GM18502 (cell line): ENCODE measurements at regions not wholly inside any gene's neighbourhood (a gene's known extent, or its start where the extent isn't known, plus 50 kb on each side); places are given as distances from the start of the nearest gene placed in this dataset.
"Not testable (repeated sequence)": the region's sequence is repeated elsewhere in the genome, so short reads cannot be mapped to it uniquely, and the experiment has no call there.

ENCODE experiments used
- ATAC-seq: cut with Tn5 transposase; IDR thresholded peaks from one replicate; pipeline ENCODE4 v1.9.1; 2021; ENCODE audit warnings: mild to moderate bottlenecking; ENCODE audit not compliant: unreplicated experiment, poor library complexity

DNA sequence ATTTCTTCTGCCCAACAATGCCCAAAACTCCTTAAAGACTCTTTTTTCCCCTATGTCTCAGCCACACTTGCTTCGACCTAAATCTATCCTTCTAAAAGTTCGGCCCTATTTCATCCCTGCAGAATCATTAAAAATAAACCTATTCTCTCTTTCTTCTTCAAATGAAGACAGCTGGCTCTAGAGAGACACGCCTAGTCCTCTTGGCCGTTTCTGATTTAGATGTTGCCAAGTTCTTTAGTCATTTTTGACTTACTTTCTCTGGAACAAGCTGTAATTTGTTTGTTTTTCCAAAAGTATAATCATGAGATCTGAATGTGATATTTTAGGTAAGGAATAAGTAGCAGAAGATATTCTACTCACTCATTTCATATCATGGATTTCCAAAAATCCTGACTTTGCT, 211.6 kb downstream of the CENPC start:
- no peak for ATAC-seq

DNA sequence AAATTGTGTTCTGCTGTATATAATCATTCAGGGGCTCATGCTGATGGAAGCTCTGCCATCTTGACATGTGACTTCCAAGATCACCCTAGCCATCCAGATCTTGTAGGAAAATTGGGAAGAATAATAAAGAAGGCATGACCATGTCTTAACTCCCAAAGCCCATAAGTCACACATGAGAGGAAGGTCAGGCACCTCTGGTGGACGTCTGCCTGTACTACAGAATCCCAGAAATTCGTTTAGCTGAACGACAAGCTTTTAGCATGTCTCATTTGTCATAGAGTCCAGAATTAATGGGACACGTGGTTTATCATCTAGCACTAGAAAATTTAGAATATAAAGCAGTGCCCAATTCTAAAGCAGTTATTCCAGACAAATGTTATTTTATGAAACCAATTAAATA, 212.7 kb downstream of the CENPC start:
- ATAC-seq: peak; percentile 93

DNA sequence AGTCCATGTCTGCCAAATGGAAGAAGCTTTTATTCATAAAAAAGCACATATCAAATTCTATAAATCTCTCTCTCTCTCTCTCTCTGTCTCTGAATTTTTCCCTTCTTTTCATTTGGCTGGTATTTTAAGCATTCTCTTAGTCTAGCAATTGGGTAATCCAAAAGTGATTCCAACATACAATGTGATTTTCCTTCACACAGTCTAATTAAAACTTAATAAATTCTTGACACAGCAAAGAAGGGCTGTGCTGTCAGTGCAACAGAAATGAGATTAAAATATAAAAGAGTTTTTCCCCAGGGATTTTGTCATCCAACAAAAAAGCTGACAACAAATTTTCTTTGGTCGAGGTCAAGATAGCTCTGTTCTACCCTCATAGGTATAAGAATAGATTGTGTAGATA, 216.9 kb downstream of the CENPC start:
- no peak for ATAC-seq

DNA sequence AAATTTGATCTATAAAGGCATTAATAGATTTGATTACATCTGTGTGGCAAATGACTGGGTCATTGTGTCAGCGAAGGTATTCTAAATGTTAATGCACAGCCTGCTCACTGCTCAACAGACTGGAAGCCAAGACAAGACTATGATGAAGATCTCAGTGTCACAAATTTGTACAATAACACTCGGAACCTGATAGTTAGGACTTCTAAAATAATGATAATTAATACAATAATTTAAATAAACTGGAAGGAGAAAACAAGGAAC, 217.4 kb downstream of the CENPC start:
- ATAC-seq: no peak

DNA sequence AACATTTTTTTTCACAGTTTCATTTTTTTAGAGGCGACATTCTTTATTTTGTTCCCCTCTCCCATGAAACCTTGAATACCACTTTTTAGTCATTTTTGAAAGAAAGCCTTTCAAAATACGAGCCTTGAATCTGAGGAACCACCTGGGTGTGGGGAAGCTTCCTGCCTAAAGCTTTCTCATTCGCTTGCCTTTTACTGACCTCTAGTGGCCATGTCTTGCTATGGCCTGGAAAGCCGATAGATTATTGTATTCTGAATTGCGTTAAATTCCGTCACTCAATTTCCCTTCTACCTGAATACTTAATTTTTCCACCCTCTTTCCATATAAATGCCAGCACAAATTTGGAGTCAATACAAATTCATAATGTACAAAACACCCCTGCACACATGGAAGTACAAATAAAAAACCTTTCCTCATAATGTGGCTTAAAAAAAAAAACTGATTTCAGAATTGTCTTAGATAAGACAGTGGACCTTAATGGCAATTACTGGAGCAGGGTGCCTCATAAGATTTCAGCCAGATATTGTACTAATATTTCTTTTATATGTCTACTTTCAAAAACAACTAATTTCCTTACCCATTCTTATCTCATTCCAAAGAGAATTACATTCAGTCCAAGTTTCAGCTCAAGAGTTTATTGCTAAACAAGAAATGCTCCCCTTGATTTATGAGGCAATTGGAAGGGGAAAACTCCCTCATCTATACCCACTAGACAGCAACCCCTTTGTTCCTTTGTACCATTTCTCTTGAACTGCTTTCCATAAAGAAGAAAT, 217.9 kb downstream of the CENPC start:
- ATAC-seq: peak; percentile 99

DNA sequence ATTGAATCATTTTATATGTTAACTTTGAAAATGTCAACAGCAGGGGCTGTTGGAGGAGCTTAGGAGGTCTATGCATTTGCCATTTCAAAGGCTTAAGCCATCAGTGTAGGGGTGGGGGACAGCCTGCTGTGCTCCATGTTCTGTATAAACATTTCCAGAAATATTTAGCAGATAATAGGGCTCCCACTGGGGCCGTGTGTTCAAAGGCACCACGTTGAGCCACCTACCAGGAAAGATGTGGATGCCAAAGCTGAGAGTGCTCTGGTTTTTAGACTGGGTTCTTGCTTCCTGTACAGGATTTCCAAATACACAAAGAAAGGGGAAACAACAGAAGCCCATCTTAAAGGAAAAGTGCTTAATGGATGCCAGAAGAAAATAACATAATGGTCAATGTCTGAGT, 219.5 kb downstream of the CENPC start:
- no peak for ATAC-seq

DNA sequence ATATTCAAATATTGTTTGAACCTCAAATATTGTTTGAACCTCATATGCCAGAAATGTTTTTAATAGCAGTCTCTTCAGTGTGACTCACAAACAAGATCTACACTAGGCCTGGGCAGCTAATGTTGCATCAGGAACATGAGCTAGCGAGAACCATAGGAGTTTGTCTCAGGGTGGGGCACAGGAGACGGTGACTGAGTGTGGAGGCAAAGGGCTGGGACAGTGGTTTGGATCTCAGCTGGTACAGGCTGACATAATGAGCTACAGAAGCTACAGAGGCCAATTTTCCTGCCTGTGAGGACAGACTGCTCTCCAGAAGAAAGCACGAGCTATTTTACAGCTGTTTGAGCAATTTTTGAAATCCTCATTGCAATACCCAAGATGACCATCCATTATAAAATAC, 224.7 kb downstream of the CENPC start:
- no peak for ATAC-seq

DNA sequence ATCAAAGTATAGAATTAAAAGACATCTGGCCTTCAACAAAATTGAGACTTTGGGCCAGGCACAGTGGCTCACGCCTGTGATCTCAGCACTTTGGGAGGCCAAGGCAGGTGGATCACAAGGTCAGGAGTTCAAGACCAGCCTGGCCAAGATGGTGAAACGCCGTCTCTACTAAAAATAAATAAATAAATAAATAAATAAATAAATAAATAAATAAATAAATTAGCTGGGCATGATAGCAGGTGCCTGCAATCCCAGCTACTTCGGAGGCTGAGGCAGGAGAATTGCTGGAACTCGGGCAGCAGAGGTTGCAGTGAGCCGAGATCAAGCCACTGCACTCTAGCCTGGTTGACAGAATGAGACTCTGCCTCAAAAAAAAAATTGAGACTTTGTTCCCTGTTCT, 225.7 kb downstream of the CENPC start:
- not testable (repeated sequence) for ATAC-seq

DNA sequence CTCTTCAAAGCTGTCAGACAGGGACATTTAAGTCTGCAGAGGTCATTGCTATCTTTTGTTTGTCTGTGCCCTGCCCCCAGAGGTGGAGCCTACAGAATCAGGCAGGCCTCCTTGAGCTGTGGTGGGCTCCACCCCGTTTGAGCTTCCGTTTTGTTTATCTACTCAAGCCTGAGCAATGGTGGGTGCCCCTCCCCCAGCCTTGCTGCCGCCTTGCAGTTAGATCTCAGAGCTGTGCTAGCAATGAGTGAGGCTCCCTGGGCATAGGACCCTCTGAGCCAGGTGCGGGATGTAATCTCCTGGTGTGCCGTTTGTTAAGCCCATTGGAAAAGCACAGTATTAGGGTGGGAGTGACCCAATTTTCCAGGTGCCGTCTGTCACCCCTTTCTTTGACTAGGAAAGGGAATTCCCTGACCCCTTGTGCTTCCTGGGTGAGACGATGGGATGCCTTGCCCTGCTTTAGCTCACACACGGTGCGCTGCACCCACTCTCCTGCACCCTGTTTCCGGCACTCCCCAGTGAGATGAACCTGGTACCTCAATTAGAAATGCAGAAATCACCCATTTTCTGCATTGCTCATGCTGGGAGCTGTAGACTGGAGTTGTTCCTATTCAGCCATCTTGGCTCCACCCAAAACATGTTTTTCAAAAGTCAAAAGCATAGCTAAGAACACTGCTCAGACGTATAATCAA, 244.7 kb downstream of the CENPC start:
- not testable (repeated sequence) for ATAC-seq

DNA sequence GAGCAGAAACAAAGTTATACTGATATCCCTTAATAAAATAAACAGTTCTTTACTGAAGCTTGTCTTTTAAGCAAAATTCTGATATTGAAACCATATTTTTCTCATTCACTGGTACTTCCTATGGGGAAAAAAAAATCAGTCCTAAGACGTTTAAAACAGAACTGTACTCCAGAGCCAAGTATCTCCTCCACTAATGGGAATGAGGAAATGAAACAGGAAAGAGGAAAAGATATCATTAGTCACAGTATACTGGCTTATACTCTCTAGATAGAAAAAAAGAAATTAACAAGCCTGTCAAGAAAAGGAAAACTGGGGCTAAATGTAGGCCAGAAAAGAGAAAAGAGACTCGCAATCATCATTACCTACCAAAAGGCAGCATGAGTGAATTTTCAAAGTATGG, 252.7 kb downstream of the CENPC start:
- ATAC-seq: no peak

DNA sequence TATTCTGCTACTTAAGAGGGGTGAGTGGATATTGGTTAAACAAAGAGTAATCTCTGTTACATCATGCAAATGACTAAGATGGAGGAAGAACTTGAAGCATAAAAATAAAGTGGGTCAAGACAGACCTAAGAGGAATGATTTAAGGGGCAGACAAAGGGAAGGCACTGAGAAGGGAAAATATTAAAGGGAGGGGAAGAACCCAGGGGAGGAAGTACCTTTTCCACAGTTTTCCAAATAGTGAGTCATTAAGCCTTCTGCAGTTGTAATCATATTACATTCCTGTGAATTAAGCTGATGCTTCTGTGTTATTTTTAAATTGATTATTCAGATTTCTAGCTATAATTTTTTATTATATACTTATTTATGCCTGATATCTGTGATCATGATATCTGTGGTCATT, 253.3 kb downstream of the CENPC start:
- ATAC-seq: no peak

DNA sequence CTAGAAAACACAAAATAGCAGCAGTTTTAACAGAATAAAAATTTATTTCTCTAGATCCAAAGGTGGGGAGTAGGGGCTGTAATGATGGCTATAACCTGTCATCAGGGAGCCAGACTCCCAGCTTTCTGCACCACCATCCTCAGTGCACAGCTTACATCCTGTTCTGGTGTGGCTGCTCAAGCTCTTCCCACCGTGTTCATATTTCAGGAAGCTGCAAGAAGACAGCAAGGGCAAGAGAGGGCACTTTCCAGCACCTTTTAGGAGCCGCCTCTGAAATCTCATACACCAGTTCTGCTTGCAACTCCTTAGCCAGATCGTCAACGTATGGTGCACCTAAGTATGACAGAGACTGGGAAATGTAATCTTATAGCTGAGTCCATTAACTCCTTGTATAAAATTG, 253.7 kb downstream of the CENPC start:
- ATAC-seq: no peak

DNA sequence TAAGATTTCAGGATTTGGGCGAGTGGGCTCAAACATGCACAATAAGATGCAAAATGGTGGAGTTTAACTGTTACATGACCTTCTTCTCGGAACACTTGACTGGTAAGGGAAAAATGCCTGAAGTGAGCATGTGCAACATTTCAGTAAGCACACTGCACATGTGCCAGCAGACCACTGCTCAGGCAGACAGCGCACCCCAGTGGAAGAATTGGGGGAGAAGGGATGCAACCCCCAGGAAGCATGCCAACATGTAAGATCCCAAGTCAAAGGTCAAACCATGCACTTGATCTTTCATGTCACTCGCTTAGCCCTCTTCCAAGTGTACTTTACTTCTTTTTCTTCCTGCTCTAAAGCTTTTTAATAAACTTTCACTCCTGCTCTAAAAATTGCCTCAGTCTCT, 256.3 kb downstream of the CENPC start:
- peak; percentile 81 for ATAC-seq

DNA sequence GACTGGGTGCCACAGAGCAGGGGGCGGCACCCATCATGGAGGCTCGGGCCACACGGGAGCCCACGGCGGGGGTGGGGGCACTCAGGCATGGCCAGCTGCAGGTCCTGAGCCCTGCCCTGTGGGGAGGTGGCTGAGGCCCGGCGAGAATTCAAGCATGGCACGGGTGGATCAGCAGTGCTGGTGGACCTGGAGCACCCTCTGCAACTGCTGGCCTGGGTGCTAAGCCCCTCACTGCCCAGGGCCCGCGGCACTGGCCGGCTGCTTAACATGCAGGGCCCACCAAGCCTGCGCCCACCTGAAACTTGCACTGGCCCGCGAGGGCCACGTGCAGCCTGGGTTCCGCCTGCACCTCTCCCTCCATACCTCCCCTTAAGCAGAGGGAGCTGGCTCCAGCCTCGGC, 258.6 kb downstream of the CENPC start:
- no peak for ATAC-seq

DNA sequence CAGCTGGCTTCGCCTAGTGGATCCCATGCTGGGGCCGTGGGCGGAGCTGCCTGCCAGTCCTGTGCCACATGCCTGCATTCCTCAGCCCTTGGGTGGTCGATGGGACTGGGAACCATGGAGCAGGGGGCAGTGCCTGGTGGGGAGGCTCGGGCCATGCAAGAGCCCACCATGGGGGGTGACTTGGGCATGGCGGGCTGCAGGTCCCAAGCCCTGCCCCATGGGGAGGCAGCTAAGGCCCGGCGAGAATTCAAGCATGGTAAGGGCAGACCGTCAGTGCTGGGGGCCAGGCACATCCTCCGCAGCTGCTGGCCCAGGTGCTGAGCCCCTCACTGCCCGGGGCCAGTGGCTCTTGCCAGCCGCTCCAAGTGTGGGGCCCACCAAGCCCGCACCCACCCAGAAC, 262.6 kb downstream of the CENPC start:
- ATAC-seq: no peak

DNA sequence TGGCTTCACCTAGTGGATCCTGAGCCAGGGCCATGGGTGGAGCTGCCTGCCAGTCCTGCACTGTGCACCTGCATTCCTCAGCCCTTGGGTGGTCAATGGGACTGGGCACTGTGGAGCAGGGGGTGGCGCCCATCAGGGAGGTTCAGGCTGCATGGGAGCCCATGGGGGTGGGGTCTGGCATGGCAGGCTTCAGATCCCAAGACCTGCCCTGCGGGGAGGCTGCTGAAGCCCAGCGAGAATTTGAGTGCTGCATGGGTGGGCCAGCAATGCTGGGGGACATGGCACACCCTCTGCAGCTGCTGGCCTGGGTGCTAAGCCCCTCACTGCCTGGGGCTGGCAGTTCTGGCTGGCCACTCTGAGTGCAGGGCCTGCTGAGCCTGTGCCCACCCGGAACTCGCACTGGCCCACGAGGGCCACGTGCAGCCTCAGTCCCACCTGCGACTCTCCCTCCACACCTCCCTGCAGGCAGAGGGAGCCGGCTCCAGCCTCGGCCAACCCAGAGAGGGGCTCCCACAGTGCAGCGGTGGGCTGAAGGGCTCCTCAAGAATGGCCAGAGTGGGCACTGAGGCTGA, 270.0 kb downstream of the CENPC start:
- no peak for ATAC-seq

DNA sequence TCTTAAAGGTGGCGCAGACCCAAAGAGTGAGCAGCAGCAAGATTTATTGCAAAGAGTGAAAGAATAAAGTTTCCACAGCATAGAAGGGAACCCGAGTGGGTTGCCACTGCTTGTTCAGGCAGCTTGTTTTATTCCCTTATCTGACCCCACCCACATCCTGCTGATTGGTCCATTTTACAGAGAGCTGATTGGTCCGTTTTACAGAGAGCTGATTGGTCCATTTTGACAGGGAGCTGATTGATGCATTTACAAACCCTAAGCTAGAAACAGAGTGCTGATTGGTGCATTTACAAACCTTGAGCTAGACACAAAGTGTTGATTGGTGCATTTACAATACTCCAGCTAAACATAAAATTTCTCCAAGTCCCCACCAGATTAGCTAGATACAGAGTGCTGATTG, 270.6 kb downstream of the CENPC start:
- not testable (repeated sequence) for ATAC-seq

DNA sequence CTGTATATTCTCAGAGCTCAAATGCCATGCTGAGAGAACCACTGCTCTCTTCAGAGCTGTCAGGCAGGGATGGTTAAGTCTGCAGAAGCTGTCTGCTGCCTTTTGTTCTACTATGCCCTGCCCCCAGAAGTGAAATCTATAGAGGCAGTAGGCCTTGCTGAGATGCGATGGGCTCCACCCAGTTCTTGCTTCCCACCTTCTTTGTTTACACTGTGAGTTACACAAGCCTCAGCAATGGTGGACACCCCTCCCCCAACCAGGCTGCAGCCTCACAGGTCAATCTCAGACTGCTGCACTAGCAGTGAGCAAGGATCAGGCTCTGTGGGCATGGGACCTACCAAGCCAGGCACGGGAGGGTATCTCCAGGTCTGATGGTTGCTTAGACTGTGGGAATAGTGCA, 271.6 kb downstream of the CENPC start:
- no peak for ATAC-seq

DNA sequence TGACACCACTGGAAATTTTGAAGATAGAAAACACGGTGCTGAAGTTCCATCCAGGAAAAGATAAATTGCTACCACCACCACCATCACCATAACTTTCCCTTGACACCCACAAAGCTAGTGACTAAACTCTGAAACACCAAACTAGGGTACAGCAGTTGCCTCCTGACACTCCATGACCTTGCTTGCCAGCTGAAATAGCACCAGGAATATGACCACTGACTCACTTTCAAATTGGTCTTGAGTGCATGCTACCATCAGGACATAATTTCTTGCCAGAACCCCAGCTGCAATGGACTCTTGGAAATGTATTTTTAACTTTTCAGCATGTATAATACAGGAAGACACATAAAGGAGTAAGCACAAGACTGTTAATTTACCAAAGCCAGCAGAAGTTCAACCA, 283.3 kb downstream of the CENPC start:
- no peak for ATAC-seq

DNA sequence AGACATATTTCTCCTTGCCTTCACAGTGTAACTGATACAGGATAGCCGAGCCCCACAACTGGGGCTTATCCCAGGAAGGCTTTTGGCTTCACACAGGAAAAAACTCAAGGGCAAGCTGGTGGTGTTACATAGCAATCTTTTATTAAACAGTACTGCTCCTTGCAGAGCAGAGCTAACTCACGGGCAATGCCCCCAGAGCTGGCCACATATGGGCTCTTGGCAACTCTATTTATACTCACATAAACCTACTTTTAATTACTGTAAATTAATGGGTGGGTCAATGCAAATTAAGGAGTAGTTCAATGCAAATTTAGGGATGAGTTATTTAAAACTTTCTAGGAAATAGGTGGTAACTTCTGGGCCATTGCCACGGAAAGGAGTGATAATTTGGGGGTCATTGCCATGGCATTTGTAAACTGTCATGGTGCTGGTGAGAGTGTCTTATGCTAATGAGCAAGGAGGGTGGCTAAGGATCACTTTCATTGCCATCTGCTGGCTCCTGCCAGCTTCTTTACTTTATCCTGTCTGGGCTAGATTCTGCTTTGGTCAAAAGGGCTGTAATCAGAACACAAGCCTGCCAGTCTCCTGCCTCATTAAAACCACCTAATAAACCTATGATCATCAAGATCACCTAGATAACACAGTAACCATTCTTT, 288.8 kb downstream of the CENPC start:
- ATAC-seq: no peak

DNA sequence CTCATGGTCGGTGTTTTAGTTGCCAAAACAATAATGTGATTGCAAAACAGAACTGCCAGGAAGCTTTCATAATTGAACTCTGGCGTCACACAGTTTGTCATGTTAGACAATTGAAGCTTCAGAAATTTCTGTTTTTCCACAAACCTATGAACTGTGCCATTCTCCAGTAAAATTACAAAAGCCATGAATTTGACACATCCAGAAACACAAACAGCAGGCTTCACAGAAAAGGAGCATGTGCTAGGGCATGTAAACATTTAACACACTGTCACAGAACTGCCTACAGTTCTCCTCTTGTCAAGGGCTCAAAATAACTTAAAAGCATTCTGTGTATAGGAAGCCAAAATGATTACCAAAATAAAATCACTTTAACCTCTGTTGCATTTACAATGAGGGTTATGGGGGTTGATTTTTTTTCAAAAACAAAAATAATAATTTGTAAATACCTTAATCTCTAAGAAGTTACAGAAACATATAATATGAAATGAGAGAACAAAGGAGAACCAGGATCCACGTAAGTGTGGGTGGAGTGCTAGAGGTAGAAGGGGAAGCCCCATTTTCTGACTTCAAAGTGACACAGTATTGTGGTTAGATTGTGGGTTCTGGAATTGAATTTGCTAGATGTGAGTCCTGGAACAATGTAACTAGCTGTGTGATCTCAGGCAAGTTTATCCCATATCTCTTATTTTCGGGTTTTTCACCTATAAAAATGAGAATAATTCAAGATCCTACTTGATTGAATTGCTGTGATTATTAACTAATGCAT, 295.0 kb downstream of the CENPC start:
- ATAC-seq: no peak
